ENCODE measurements at regions not wholly inside any gene's neighbourhood (a gene's known extent, or its start where the extent isn't known, plus 50 kb on each side); places are given as distances from the start of the nearest gene placed in this dataset.

GRCh38 chr3:181564222-181564621, 147.5 kb upstream of the SOX2 start:
- ATAC-seq (no peak), DNase-seq (no peak)
- no peak overlapping the region for H2AFZ ChIP-seq (ENCODE audit: low read length)
- no peak overlapping the region for H3K27ac ChIP-seq (ENCODE audit: low read length)
- TF ChIP-seq EZH2phosphoT487 (IDR thresholded peaks at IDR 0.05; ENCODE audit: borderline replicate concordance, low read length) (no peak), CTCF (conservative IDR thresholded peaks at IDR 0.05; ENCODE audit: low read depth, low read length) (peak; percentile 39; the same call in 1 of the 2 replicates)
- no TSS peak for BruUV-seq (replicated peaks)
- H3K4me3 ChIP-seq (ENCODE audit: low read length), result no peak overlapping the region
- no peaks in the 10 kb centered on the region for H3K36me3 ChIP-seq (ENCODE audit: low read depth, low read length)
- no peaks in the 10 kb centered on the region for H3K79me2 ChIP-seq (ENCODE audit: low read length)
- H3K9me3 ChIP-seq (ENCODE audit: low read length), result no peaks in the 10 kb centered on the region
- intact Hi-C loops (cut with micrococcal nuclease), result loop anchor here (10.0 kb wide), 1 partner anchor 141 kb away; no protein-coding TSS in a partner anchor
- H3K9ac ChIP-seq (ENCODE audit: low read length), result no peak overlapping the region
- H3K4me2 ChIP-seq (ENCODE audit: low read length), result no peak overlapping the region
- ChIA-PET CTCF (no interaction called here), POLR2A (ENCODE audit: unreplicated experiment) (no interaction called here)
- no peaks in the 10 kb centered on the region for H4K20me1 ChIP-seq (ENCODE audit: low read length)
- no peaks in the 10 kb centered on the region for H3F3A ChIP-seq (ENCODE audit: low read length, unreplicated experiment)
- no peaks in the 10 kb centered on the region for H3K4me1 ChIP-seq (ENCODE audit: insufficient read depth, low read length)
- no peaks in the 10 kb centered on the region for H3K9me2 ChIP-seq (replicated peaks; ENCODE audit: low read length)
- H3K27me3 ChIP-seq (ENCODE audit: low read length), result peaks cover 51% of the 10 kb centered on the region

GRCh38 chr3:181561139-181562031, 150.3 kb upstream of the SOX2 start:
- ChIA-PET POLR2A (ENCODE audit: unreplicated experiment) (no interaction called here), CTCF (interaction anchor here (0.5 kb wide), 1 partner anchor 385 kb away, joined by 5 read pairs; no protein-coding TSS in a partner anchor)
- intact Hi-C loops (cut with micrococcal nuclease), result loop anchor here (10.0 kb wide), 1 partner anchor 143 kb away; no protein-coding TSS in a partner anchor
- H3K4me3 ChIP-seq (ENCODE audit: low read length), result no peak overlapping the region
- no peak overlapping the region for H3K27ac ChIP-seq (ENCODE audit: low read length)
- H3K9me2 ChIP-seq (replicated peaks; ENCODE audit: low read length), result no peaks in the 10 kb centered on the region
- DNase-seq (no peak), ATAC-seq (no peak)
- no peak overlapping the region for H3K9ac ChIP-seq (ENCODE audit: low read length)
- H3F3A ChIP-seq (ENCODE audit: low read length, unreplicated experiment), result no peaks in the 10 kb centered on the region
- H3K36me3 ChIP-seq (ENCODE audit: low read depth, low read length), result no peaks in the 10 kb centered on the region
- no peaks in the 10 kb centered on the region for H3K9me3 ChIP-seq (ENCODE audit: low read length)
- TF ChIP-seq CTCF (conservative IDR thresholded peaks at IDR 0.05; ENCODE audit: low read depth, low read length) (no peak), EZH2 (IDR thresholded peaks at IDR 0.05; ENCODE audit: low read length, unreplicated experiment) (no peak), EZH2phosphoT487 (IDR thresholded peaks at IDR 0.05; ENCODE audit: borderline replicate concordance, low read length) (no peak)
- H3K79me2 ChIP-seq (ENCODE audit: low read length), result no peaks in the 10 kb centered on the region
- no TSS peak for BruUV-seq (replicated peaks)
- no peak overlapping the region for H3K4me2 ChIP-seq (ENCODE audit: low read length)
- peaks cover 32% of the 10 kb centered on the region for H3K27me3 ChIP-seq (ENCODE audit: low read length)
- H3K4me1 ChIP-seq (ENCODE audit: insufficient read depth, low read length), result no peaks in the 10 kb centered on the region
- no peak overlapping the region for H2AFZ ChIP-seq (ENCODE audit: low read length)
- H4K20me1 ChIP-seq (ENCODE audit: low read length), result no peaks in the 10 kb centered on the region

- Histone ChIP-seq H3K27me3 (ENCODE audit: low read length) (peaks cover 25% of the 10 kb centered on the region), H3K36me3 (ENCODE audit: low read depth, low read length) (no peaks in the 10 kb centered on the region), H3K9me3 (ENCODE audit: low read length) (no peaks in the 10 kb centered on the region), H3K9ac (ENCODE audit: low read length) (no peak overlapping the region), H3K4me3 (ENCODE audit: low read length) (no peak overlapping the region), H3K27ac (ENCODE audit: low read length) (no peak overlapping the region), H3K4me1 (ENCODE audit: insufficient read depth, low read length) (no peaks in the 10 kb centered on the region), H3F3A (ENCODE audit: low read length, unreplicated experiment) (no peaks in the 10 kb centered on the region), H2AFZ (ENCODE audit: low read length) (no peak overlapping the region), H3K79me2 (ENCODE audit: low read length) (no peaks in the 10 kb centered on the region), H3K4me2 (ENCODE audit: low read length) (no peak overlapping the region), H4K20me1 (ENCODE audit: low read length) (no peaks in the 10 kb centered on the region), H3K9me2 (replicated peaks; ENCODE audit: low read length) (no peaks in the 10 kb centered on the region)
- no TSS peak for BruUV-seq (replicated peaks)
- DNase-seq, result no peak
- no peak for ATAC-seq
- ChIA-PET POLR2A (ENCODE audit: unreplicated experiment) (no interaction called here), CTCF (no interaction called here)
- no peak for TF ChIP-seq EZH2 (IDR thresholded peaks at IDR 0.05; ENCODE audit: low read length, unreplicated experiment)
- TF ChIP-seq CTCF (conservative IDR thresholded peaks at IDR 0.05; ENCODE audit: low read depth, low read length), result no peak
- no peak for TF ChIP-seq EZH2phosphoT487 (IDR thresholded peaks at IDR 0.05; ENCODE audit: borderline replicate concordance, low read length)
- intact Hi-C loops (cut with micrococcal nuclease), result no loop called here
Measured at GRCh38 chr3:181558870-181559269, 152.9 kb upstream of the SOX2 start.
